ENCODE measurements at regions not wholly inside any gene's neighbourhood (a gene's known extent, or its start where the extent isn't known, plus 50 kb on each side); places are given as distances from the start of the nearest gene placed in this dataset.

- DNase-seq (ENCODE audit: low spot score): no peak
These were observed 207.6 kb upstream of the FOXA2 start for GRCh38 chr20:22791877-22792525.

DNA sequence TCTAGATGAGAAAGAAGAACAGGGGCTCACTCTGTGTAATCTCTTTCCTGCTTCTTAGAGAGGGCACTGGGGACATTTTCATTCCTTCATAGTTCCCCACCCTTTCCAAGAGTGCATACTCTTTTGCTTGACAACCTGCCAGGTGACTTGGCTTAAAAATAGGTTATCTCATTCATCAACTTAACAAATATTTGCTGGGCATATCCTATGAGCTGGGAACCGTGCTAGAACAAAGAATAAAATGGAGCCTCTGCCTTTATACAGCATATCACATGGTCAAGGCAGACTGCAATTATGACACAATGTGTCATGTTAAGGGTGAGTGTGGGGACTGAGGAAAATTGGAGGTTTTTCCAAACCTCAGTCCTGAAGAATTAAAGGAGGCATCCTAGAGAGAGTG lies 209.8 kb upstream of the FOXA2 start:
- DNase-seq (ENCODE audit: low spot score): no peak

DNA sequence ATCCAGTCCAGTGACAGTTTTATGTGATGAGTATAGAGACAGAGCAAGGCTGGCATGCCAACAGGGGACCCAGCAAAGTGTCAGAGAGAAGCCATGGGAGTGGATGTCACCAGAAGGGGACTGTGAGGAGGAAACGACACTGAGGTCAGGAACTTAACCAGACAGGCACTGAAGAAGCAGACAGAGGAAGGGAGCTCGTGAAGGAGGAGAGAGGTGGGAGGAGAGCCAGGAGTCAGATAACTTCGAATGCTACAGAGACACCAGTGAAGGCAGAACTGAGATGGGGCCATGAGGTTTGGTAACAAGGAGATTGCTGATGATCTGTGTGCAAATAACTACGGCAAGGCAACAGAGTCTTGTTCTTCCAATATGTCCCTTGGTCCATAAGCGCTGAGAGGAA lies 211.1 kb upstream of the FOXA2 start:
- DNase-seq (ENCODE audit: low spot score): no peak

DNA sequence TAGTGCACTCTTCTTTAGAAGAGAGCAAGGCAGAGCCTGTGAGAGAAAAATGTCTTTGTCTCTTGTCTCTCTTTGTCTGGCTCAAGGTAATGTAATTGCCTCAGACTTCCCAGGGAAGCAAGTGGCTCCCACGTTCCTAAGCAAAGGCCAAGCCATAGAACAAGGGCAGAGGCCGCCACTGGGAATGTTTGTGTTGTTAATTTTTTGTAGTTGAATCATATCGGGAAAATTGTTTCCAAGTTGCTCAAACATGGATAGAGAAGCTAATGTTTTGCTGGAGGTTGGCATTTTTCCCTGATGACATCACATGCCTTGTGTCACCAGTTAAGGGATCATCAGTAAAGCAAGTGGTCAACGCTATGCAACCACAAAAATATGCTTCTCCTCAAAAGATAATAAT lies 211.5 kb upstream of the FOXA2 start:
- peak; percentile 96 for DNase-seq (ENCODE audit: low spot score)

DNA sequence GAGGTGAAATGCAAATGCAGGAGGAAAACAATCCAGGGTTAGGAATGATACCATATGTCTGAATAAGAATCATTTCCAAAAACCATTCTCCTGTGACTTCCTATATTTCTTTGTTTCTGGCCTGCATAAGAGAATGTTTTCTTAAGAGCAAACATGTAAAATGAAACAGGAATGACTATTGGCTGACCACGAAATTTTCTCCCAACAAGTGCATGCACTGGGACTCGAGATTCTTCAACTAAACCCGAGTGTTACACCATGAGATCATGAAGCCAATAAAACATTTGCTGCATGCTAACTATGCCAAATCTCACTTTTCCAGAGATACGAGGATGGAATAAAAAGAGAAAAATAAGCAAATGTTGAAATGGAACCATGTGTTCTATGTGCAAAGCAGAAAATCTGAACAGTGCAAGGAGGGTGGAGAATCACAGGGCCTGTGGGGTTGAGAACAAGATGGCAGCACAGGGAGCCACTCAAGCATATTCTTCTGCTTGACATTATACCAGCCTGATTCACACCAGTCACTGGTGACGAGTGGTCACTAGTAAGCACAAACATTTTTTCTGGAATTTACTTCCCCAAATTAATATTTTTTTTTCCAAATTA lies 212.2 kb upstream of the FOXA2 start:
- no peak for DNase-seq (ENCODE audit: low spot score)

GRCh38 chr20:22797103-22797502 lies 212.7 kb upstream of the FOXA2 start:
- DNase-seq (ENCODE audit: low spot score): peak; percentile 82

DNA sequence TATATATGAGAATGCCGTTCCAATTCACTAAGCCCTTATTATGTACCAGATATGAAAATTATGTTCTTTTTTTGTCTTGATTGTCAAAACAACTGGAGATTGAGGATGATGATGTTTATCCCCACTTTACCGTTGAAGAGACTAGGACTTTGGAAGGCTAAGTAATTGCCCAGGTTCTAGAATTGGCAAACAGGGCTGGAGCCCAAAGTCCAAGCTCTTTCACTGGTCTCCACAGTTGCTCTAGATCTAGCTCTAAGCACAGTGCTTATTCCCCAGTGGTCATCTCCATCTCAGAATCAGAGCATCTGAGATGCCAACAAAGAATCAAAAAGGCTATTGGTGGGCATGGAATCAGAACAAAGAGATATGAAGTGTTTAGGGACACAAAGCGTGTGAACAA lies 215.3 kb upstream of the FOXA2 start:
- no peak for DNase-seq (ENCODE audit: low spot score)

DNA sequence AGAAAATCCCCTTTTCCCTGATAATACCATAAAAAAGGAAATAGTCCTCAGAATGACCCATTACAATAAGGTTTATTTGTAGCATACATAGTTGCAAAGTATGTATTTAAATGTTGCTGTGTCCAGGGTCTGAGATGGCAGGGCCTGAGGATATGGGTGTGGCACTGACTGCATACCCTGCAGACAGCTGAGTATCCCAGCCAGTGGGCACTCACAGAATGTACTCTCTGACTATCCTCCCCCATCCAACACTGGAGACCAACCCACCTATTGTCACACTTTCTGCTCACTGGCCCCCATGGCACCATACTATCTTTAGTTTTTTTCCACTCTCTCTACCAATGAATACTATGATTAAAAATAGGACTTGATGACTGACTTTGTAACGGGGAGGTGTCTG lies 215.8 kb upstream of the FOXA2 start:
- no peak for DNase-seq (ENCODE audit: low spot score)

- DNase-seq (ENCODE audit: low spot score): no peak
These were observed 217.2 kb upstream of the FOXA2 start for GRCh38 chr20:22801528-22801927.

GRCh38 chr20:22802296-22802695 lies 217.9 kb upstream of the FOXA2 start:
- no peak for DNase-seq (ENCODE audit: low spot score)

GRCh38 chr20:22805219-22805618 lies 220.8 kb upstream of the FOXA2 start:
- no peak for DNase-seq (ENCODE audit: low spot score)

GRCh38 chr20:22805996-22806395 lies 221.6 kb upstream of the FOXA2 start:
- DNase-seq (ENCODE audit: low spot score): no peak

DNA sequence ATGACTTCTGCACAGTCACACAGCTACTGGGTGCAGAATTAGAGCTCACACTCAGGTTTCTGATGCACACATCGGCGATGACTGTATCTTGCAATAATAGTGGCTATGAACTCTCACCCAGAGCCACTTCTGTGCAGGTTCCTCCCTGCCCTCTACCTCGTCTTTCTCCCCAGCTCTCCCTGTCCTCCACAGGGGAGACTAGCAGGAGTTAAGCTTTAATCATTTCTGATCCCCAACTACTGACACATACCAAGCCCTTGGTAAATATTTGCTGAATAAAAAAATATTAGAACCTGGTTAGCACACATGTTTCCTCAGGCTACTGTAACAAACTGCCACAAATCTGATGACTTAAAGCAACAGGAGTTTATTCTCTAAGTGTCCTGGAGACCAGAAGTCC lies 222.7 kb upstream of the FOXA2 start:
- DNase-seq (ENCODE audit: low spot score): no peak

- no peak for DNase-seq (ENCODE audit: low spot score)
These were observed 223.4 kb upstream of the FOXA2 start for GRCh38 chr20:22807646-22808244.

- no peak for DNase-seq (ENCODE audit: low spot score)
These were observed 224.3 kb upstream of the FOXA2 start for GRCh38 chr20:22808628-22809027.

DNA sequence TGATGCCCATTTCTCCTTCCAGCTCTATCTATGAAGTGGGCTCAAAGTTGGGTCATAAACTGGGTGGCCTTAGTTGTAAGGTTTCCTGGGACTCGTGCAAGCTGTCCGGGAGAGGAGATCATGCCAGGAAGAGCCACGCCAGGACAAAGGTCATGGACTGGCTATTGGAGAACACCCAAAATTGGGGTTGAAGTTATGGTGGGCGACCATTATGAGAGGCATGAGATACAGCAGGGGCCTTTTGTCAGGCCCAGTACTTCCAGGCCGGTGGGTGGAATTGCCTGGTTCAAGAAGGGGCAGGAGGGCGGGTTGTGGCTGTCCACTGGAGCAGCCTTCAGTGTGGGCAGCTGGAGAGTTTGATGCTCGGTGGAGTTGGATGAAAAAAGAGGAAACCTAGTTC lies 225.1 kb upstream of the SSTR4 start:
- no peak for DNase-seq (ENCODE audit: low spot score)

GRCh38 chr20:22810626-22811569 lies 224.2 kb upstream of the SSTR4 start:
- peak; percentile 35 for DNase-seq (ENCODE audit: low spot score)

DNA sequence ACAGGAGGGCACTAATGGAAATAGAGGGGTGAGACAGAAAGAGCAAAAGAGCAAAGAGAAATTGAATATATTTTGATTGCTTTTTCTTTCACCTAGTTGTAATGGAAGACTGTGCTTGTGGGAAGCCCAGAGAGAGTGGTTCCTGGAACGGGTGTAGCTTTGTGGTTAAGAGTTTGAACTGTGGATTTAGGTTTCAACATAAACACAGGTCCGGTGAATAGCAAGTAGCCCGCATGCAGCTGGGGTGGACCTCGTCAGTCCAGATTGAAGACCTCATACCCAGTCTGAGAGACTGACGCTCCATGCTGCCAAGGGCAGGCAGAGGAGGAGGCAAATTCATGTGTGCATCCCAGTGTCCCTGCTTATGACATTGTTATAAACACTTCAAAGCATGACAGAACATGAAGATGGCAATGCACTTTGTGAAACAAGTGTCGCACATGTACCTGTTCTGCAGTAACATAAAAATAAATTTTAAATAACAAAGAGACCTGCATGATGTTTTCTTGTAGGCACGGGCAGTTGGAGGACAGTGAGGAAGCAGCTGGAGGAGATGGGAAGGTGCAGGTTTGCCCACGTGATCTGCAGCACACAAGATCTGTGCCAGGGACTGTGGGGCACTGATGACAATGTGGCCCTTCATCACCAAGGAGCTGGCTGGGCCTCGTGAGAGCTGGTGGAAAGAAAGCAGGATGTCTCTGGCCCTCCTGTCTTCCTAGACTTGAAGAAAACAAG lies 220.5 kb upstream of the SSTR4 start:
- DNase-seq (ENCODE audit: low spot score): no peak

DNA sequence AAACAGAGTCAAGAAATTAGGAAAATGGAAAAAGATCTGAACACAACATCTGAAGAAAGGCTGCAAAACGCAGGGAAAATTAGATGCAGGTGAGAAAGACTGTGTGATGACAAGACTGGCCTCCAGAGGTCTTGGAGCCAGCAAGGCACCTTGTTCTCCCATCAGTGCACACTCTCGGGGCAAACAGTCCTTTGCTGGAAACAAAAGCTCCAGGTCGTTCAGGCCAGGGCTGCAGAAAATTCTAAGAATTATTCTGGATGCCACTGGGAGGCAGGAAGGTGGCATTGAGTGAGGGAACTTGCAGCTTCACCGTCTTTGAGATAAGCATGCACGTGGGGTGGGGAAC lies 219.9 kb upstream of the SSTR4 start:
- no peak for DNase-seq (ENCODE audit: low spot score)

DNA sequence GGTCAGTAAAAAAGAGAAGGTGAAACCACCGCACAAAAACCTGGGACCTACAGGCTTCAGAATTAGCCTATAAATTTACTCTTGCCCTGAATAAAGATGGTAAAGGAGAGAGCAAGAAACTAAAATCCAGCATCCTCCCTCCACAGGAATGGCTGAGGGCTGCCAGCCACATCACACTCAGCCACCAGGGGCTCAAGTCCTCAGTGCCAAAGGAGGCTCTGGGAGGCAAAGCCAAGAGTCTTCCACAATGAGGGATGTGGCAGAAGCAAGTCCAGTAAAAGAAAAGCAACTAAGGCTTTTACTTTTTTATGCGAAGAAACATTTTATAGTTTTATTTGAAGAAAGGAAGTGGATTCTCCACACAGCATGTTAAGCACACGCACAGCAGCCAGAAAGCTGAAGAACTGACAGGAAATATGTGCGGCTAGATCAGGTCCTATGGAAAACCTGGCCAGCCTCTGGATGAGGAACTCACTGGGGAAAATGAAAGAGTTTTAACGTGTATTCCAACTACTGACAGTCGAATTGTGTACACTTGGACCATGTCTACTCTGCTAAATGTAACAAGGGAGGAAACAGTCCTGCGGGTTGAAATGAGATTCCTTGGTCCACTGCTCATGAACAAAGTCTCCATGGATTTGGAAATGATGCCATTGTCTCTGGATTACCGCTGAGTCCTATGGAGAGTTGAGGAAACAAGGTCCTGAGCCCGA lies 219.4 kb upstream of the SSTR4 start:
- no peak for DNase-seq (ENCODE audit: low spot score)

DNA sequence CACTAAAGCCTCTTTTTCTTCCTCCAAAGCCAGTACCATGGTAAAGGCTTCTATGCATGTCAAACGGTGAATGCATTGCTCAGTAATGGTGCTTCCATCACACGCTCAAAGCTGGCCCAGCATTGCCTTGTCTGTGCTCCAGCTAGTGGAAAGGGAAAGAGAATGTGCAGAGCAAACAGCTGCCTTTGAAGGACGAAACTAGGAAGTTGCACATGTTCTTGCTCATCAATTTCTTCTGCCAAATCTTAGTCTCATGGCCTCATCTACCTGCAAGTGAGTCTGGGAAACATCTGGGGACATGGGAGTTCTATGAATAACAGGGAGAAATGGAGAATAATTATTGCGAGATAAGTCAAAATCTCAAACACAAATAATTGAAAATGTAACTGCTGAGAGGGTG lies 216.5 kb upstream of the SSTR4 start:
- DNase-seq (ENCODE audit: low spot score): no peak

DNA sequence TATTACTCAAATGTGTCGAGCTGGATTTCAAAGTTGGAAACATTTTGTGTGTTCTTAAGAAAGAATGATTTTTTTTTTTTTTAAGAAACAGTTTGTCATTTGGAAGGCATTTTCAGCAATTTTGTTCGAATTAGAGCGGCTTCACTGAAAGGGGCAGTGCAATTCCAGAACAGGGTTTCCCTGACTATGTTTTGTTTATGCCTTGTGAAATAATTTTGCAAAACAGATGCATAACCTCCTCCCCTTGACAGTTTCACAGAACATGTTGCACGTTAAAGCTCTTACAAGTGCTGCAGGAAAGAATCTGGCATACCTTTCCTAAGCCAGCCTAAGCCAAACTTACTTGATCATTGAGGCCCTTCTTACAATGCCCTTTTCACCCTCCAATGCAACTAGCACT lies 216.0 kb upstream of the SSTR4 start:
- no peak for DNase-seq (ENCODE audit: low spot score)

All from kidney capillary endothelial cell (primary cell).